Activated T-cell treated with anti-CD3 and anti-CD28 coated beads for 24 hours (primary cell): ENCODE measurements at regions not wholly inside any gene's neighbourhood (a gene's known extent, or its start where the extent isn't known, plus 50 kb on each side); places are given as distances from the start of the nearest gene placed in this dataset.
"Not testable (repeated sequence)": the region's sequence is repeated elsewhere in the genome, so short reads cannot be mapped to it uniquely, and the experiment has no call there.

Experiments
- DNase-seq: peaks from one replicate; pipeline ENCODE4 v3.0.0-alpha.2; 2020; ENCODE audit warnings: low read depth

DNA sequence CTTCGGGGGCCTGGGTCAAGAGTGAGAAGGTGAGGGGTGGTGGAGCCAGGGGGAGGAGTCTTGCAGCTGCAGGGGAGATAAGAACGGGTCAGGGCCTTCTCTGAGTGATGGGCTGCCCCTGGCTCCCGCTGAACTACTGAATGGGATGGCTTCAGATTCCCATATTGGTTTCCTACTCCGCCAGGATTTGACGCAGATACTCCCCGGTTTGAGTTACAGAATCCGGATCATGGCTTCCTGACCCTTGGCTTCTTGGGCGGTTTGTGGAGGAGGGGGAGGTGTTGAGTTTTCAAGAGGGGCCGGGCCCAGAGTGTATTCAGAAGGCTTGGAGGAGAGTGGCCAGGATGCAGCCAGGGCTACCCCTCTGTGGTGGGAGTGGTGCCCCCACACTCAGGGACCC is 119.9 kb upstream of the ATP2B2 start:
- no peak for DNase-seq

DNA sequence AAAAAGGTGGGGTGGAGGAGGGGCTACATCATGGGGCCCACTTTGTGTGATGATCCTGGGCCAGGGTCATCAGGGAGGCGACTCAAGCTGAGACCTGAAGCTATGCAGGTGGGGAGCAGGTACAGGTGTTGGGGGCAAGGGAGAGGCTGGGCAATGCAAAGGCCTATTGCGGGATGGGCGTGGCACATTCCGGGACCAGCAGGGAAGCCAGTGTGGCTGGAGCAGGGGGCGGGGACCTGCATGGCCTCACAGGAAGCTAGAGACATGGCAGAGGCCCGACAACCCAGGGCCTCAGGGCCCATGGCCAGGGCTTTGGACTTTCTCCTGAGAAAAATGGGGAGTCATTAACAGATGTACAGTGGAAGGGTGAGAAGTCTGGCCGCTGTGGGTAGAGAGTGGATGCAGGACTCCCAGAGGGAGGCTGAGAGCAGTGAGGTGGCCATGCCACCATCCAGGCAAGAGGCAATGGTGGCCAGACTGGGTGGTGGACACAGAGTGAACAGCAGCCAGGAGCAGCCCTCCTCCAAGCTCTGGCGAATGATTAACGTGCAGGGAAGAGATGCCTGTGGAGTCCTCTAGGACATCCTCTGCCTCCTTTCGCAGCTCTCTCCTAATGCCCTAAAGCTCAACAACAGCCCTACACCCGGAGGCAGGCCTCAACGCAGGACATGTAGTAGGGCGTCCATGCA is 122.6 kb upstream of the ATP2B2 start:
- no peak for DNase-seq

DNA sequence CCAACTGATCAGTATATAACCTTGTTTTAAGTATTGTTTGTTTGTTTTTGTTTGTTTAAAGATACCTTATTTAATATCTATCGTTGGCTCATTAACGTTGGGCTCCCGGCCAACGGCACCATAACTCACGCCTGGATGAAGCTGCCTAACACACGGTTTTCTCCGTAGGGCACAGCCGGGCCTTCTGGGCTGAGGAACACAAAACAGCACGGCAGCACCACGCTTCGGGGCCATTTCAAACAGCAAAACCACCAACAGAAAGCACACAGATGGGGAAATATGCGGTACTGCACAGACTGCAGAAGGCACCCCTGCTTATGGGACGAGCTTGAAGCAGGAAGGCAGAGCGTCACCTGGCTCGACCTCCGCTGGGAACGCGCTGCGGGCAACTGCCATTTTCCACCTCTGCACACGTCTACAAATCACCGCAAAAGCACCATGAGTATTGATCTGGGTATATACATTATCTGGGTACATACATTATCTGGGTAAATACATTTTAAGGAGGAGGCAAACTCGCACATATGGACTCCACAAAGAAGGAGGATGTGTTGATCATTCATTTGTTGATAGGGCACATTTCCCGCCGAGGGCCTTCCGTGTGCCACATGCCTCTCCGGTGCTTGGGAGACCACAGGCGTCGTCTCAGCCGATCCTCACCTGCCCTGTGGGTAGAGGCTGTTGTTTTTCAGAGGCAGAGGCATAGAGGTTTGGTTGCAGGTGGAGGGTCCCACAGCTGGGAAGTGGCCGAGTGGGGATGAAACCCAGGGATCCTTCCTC is 123.7 kb upstream of the ATP2B2 start:
- DNase-seq: no peak

- no peak for DNase-seq
Observed at GRCh38 chr3:10629671-10630040, 124.3 kb upstream of the ATP2B2 start.

DNA sequence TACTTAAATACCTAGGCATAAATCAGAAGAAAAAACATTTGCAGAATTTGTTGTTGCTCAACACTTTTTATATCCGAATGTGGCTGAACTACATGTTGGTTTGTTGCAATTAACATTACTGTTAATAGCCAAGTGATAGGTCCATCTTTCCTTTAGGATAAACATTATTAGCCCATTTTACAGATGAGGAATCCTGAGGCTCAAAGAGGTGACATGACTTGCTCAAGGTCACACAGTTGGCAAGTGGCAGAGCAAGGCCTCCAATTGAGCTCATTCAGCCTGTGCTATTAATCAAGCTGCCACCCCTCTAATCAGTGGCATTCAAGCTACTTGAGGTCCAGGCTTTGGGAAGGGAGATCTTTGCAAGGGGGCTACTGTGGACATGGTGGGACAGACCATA is 125.8 kb upstream of the ATP2B2 start:
- DNase-seq: no peak

GRCh38 chr3:10632125-10632524 is 126.7 kb upstream of the ATP2B2 start:
- no peak for DNase-seq

DNA sequence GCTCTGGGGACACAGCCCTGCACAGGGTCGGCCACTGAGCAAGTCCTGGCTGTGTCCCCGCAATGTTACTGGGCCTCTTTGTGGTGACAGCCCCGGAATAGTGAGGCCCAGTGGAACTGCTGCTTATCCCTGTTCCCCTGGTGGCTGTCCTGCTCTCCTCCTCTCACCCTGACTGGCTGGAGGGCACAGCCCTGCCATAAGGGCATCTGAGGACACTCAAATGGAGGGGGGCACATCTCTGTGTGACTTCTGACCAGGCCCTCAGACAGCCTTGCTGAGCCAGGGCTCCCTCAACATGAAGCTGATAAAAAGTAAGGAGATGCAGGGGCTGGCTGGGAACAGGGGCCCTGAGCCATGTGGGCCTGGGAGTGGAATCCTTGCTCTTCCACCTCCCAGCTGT is 127.4 kb upstream of the ATP2B2 start:
- DNase-seq: no peak

DNA sequence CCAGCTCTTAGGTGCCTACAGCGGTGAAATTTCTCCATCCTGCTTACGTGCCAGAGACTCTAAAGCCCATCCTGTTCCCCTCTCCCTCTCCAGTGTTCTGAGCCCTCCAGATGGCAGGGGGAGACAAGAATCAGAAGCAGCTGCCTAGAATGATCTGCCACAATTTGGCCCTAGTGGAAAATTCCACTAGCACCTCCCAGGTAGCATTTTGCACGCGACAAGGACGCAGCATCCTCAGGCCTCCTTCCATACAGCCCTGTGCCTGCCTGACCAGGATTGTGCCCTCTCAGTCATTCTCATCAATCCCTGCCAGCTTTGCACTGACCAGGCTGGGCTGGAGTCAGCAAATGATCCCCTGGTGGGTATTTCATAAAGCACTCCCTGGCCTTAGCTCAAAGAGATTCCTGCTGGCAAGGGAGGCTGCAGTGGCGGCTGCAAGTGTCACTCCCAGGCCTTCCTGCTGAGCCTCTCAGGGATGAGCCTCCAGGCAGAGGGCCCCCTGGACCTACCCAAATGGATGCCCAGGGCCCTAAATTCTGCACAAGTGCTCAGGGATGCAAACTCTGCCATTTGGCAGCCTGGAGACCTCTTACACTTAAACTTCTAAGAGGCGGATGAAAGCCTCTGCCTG is 130.2 kb upstream of the ATP2B2 start:
- DNase-seq: no peak

DNA sequence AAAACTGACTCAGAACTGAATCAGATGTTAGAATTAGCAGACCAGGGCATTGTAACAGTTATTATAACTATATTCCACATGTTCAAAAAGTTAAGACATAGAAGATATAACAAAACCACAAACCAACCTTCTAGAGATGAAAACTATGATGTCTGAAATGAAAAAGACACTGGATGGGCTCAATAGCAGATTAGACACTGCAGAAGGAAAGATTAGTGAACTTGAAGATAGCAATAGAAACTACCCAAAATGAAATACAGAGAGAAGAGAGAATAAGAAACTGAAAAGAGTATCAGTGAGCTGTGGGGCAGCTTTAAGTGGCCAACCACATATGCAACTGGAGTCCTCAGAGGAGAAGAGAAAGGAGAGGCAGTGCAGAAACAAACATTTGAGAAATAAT is 132.0 kb upstream of the ATP2B2 start:
- DNase-seq: no peak

DNA sequence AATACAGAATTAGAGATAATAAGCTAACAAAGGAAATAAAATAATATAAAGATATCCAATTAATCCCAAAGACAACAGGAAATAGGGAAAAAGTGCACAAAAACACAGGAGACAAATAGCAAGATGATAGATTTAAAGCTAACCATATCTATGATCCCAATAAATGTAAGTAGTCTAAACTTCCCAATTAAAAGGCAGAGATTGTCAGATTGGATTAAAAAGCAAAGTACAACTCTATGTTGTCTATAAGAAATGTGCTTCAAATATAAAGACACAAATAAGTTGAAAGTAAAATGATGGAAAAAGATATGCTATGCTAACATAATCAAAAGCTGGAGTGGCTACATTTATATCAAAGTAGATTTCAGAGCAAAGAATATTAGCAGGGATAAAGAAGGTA is 133.1 kb upstream of the ATP2B2 start:
- no peak for DNase-seq

GRCh38 chr3:10641760-10642159 is 136.4 kb upstream of the ATP2B2 start:
- DNase-seq: no peak

DNA sequence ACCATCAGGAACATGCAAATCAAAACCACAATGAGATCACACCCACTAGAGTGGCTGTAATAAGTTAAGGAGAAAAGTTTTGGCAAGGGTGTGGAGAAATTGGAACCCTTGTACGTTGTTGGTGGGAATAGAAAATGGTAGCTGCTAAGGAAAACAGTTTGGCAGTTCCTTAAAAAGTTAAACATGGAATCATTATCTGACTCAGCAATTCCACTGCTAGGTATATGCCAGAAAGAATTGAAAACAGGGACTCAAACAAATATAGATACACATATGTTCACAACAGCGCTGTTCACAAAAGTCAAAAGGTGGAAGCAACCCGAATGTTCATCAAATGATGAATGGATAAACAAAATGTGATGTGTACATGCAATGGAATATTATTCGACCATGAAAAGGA is 138.8 kb upstream of the ATP2B2 start:
- no peak for DNase-seq

GRCh38 chr3:10645800-10646199 is 140.4 kb upstream of the ATP2B2 start:
- no peak for DNase-seq

DNA sequence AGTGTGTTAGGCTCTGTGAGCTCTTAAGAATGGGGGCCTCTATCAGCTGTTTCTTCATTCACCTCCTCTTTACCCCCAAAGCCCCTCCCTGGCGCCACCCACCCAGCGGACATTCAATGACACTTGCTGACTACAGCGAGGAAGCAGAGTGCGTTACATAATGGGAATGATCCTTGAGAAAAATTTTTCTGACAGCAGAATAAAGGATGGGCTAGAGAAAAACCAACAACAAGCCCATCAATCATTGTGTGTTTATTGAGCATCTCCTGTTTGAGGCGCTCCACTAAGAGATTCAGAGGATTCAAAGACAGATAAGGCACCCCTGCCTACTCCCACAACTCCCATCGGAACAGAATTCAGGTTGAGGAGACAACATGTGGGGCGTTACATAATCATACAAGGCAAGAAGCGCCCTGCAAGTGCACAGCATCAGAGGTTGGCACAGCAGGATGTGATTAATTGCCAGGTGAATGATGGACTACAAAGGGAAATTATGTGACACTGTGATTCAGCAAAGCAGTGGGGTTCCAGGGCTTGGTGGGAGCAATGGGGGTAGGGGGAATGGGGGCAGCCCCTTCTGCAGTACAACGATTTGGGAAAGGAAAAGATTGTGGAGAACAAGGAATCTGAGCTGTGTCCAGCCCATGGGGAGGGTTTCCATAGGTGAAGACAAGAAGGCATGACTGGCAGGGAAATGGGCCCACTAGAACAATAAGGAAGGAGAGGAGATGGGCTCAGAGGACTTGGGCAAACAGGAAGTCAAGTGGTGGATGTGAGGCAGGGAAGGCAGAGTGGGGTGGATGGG is 141.3 kb upstream of the ATP2B2 start:
- no peak for DNase-seq

DNA sequence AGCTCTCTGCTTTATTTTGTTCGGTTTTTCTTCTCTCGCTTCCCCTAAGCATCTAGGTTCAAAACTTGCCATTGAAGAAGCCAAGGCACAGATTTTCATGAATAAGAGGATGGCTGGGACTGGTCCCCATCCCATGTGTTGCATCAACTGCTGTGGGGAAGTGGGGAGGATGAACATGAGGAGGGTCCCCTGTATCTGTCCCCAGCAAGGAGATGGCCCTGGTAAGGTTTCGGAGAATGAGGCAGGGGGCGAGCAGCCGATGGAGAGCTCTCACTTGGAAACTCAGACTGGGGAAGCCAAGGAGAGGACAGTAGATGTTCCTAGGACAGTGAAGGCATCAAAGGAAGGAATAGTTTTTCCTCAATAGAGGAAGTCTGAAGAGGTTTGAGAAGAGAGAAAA is 142.0 kb upstream of the ATP2B2 start:
- no peak for DNase-seq

DNA sequence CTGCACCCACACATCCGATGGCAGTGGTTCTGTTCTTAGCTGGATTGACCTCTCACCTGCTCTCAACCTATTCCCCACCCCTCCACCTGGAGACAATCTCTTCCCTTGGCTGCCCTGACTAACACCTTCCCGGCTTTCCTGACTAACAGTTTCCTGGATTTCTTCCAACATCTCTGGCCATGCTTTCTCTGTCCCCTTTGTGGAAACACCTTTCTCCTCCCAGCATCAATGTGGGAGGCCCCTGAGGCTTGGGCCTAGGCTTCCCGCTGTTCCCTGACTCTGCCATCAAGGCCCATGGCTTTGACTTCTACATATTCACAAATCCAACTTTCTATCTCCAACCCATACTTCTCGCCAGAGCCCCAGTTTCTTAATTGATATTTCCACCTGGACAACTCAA is 142.8 kb upstream of the ATP2B2 start:
- no peak for DNase-seq

- DNase-seq: not testable (repeated sequence)
Observed at GRCh38 chr3:10649463-10649862, 144.1 kb upstream of the ATP2B2 start.

DNA sequence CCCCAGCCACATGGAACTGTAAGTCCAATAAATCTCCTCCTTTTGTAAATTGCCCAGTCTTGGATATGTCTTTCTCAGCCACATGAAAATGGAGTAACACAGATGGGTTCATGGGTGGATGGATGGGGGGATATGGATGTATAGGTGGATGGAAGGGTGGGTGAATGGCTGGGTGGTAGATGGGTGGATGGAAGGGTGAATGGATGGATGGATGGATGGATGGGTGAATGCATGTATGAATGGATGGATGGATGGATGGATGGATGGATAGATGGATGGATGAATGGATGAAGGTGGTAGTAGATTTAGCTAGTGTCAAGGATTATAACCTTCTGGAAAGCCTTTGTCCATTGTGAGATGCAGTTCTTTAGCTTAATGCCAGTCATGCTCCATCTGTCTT is 146.1 kb upstream of the ATP2B2 start:
- DNase-seq: no peak

DNA sequence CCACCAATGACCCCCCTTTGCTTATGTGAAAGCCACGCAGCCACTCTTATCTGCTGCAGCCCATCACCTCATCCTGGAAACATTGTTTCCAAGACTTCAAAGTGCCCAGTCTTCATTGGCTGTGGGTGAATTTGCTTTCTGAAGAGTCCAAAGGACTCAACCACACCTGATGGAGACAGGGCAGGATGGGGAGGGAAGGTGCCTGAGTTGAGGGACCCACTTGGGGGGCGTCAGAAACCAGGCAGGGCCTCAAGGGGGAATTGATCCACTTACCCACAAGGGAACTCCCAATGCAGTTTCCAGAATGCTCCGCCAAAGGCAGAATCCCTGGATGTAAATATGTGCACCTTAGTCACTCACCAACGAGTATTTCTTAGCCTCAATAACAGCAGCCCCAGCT is 147.9 kb upstream of the ATP2B2 start:
- DNase-seq: no peak

- no peak for DNase-seq
Observed at GRCh38 chr3:10653866-10654611, 148.7 kb upstream of the ATP2B2 start.

DNA sequence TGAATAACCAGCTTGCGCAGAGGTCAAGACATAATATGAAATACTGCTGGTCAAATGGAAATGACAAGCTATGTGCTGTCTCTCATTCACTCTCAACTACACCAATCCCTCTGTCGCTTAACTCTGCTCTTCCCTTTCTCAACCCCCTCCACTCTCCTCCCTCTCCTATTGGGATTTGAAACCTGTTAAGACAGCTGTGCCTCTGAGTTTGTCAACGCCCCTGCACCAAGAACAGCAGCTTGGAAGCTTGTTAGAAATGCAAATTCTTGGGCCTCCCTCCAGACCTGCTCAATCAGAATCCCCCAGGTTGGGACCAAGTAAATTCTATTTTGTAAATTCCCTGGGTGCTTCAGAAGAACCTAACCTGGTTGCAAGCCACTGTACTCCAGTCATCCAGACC is 149.7 kb upstream of the ATP2B2 start:
- DNase-seq: no peak

- not testable (repeated sequence) for DNase-seq
Observed at GRCh38 chr3:10657339-10657738, 152.0 kb upstream of the ATP2B2 start.
